ENCODE measurements at regions not wholly inside any gene's neighbourhood (a gene's known extent, or its start where the extent isn't known, plus 50 kb on each side); places are given as distances from the start of the nearest gene placed in this dataset.

- TF ChIP-seq, protein P1, sequence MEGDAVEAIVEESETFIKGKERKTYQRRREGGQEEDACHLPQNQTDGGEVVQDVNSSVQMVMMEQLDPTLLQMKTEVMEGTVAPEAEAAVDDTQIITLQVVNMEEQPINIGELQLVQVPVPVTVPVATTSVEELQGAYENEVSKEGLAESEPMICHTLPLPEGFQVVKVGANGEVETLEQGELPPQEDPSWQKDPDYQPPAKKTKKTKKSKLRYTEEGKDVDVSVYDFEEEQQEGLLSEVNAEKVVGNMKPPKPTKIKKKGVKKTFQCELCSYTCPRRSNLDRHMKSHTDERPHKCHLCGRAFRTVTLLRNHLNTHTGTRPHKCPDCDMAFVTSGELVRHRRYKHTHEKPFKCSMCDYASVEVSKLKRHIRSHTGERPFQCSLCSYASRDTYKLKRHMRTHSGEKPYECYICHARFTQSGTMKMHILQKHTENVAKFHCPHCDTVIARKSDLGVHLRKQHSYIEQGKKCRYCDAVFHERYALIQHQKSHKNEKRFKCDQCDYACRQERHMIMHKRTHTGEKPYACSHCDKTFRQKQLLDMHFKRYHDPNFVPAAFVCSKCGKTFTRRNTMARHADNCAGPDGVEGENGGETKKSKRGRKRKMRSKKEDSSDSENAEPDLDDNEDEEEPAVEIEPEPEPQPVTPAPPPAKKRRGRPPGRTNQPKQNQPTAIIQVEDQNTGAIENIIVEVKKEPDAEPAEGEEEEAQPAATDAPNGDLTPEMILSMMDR (IDR thresholded peaks at IDR 0.05), result no peak
- no peak for TF ChIP-seq POLR2A (IDR thresholded peaks at IDR 0.05)
Observed at GRCh38 chr1:72891976-72892375, 609.6 kb upstream of the NEGR1 start.

Data from body of pancreas (tissue), 4 donors.